HepG2 (cell line): ENCODE measurements at regions not wholly inside any gene's neighbourhood (a gene's known extent, or its start where the extent isn't known, plus 50 kb on each side); places are given as distances from the start of the nearest gene placed in this dataset.

Source experiments
- ATAC-seq: fragments of 200-7000 bp; cut with Tn5 transposase; 3 replicates; pipeline ENCODE4 v1.9.1; 2020; ENCODE audit warnings: mild to moderate bottlenecking, moderate library complexity
- BruUV-seq: library from RNA; stranded (reverse); fragments of 400-500 nt; replicated peaks from 2 replicates; lab custom pipeline; 2021; lab: Mats Ljungman, UMichigan
- CTCF ChIA-PET: fragments of 300-600 bp; formaldehyde crosslinking; extraction: SDS; loops from one replicate; lab custom pipeline; 2021; ENCODE audit warnings: low total read pairs, inconsistent platforms, low intra/inter-chr PET ratio; lab: Yijun Ruan, JAX
- POLR2A ChIA-PET: fragments of 350-600 bp; sonication (Branson Sonifier 250); formaldehyde crosslinking; loops from one replicate; lab custom pipeline; 2020; ENCODE audit warnings: antibody characterized with exemption, inconsistent platforms; lab: Yijun Ruan, JAX
- DNase-seq: peaks from one replicate; pipeline ENCODE4 v3.0.0-alpha.2; 2015; ENCODE audit warnings: low spot score
- FAIRE-seq: peaks from 3 replicates; lab custom pipeline; 2011; peaks lifted over from hg19 to GRCh38; lab: Jason Lieb, UNC
- H2AFZ ChIP-seq: one replicate; pipeline ENCODE4 v1.6.1; 2011; ENCODE audit warnings: low read length, inconsistent platforms
- H3K27ac ChIP-seq: fragments of 300-600 bp; 3 replicates; pipeline ENCODE4 v1.8.0; 2011; ENCODE audit warnings: mixed run types, mild to moderate bottlenecking, mixed read lengths, low read length, inconsistent platforms; ENCODE audit not compliant: insufficient read depth; ENCODE audit errors: extremely low read length
- H3K27me3 ChIP-seq, 2 experiments: fragments of 200-600 bp in 1 of 2; 2 replicates in 1 of 2; 3 replicates in 1 of 2; pipeline versions ENCODE4 v1.6.0 to v1.8.0; 2011; ENCODE audit warnings: low read length in 2 of 2, mild to moderate bottlenecking in 2 of 2, moderate library complexity in 2 of 2, inconsistent platforms in 1 of 2; ENCODE audit not compliant: insufficient read depth in 2 of 2, control insufficient read depth in 1 of 2
- H3K36me3 ChIP-seq, 2 experiments: fragments of 200-600 bp in 1 of 2; replicated peaks in 1 of 2; 2 replicates in 1 of 2; 3 replicates in 1 of 2; pipeline versions ENCODE4 v1.5.1 to v1.8.0; 2011; ENCODE audit warnings: low read length in 2 of 2, inconsistent platforms in 1 of 2; ENCODE audit not compliant: insufficient read depth in 2 of 2, control insufficient read depth in 1 of 2
- H3K4me1 ChIP-seq: 2 replicates; pipeline ENCODE4 v1.5.1; 2012; ENCODE audit warnings: low read length, inconsistent platforms; ENCODE audit not compliant: insufficient read depth
- H3K4me2 ChIP-seq: 2 replicates; pipeline ENCODE4 v1.6.0; 2011; ENCODE audit warnings: low read depth, low read length, inconsistent platforms
- H3K4me3 ChIP-seq, 3 experiments: fragments of 200-600 bp in 1 of 3; sonication (generic), shearing (Covaris generic) in 1 of 3; replicated peaks in 1 of 3; 2 replicates each; pipeline ENCODE4 v1.5.1; 2011 to 2016; ENCODE audit warnings: low read length in 3 of 3, inconsistent platforms in 2 of 3, low read depth in 2 of 3, mild to moderate bottlenecking in 2 of 3, control low read depth in 1 of 3, mixed read lengths in 1 of 3; ENCODE audit not compliant: insufficient read depth in 1 of 3
- H3K79me2 ChIP-seq: one replicate; pipeline ENCODE4 v1.6.1; 2011; ENCODE audit warnings: low read length, inconsistent platforms; ENCODE audit not compliant: insufficient read depth
- H3K9ac ChIP-seq: 2 replicates; pipeline ENCODE4 v1.6.0; 2011; ENCODE audit warnings: mild to moderate bottlenecking, low read depth, low read length, inconsistent platforms; ENCODE audit not compliant: insufficient read depth
- H3K9me3 ChIP-seq: 2 replicates; pipeline ENCODE4 v1.5.1; 2012; ENCODE audit warnings: mild to moderate bottlenecking, low read length
- H4K20me1 ChIP-seq: 2 replicates; pipeline ENCODE4 v1.6.0; 2011; ENCODE audit warnings: inconsistent platforms, mild to moderate bottlenecking, low read length, moderate library complexity; ENCODE audit not compliant: insufficient read depth
- CCDC6 ChIP-seq: sonication (generic); formaldehyde crosslinking; IDR thresholded peaks from 2 replicates; pipeline ENCODE4 v1.8.1; 2022; ENCODE audit warnings: mild to moderate bottlenecking, missing genetic modification reagents, moderate library complexity
- NCOA1 ChIP-seq: sonication (generic); formaldehyde crosslinking; IDR thresholded peaks from 2 replicates; pipeline ENCODE4 v1.9.0; 2021; ENCODE audit warnings: missing genetic modification reagents
- NFKBIZ ChIP-seq: IDR thresholded peaks from 2 replicates; pipeline ENCODE4 v1.6.1; 2018; ENCODE audit warnings: missing genetic modification reagents, missing compliant biosample characterization
- NFYB ChIP-seq: sonication (generic); formaldehyde crosslinking; IDR thresholded peaks from 2 replicates; pipeline ENCODE4 v1.4.0; 2020; ENCODE audit warnings: missing genetic modification reagents
- PPARG ChIP-seq: conservative IDR thresholded peaks from 2 replicates; pipeline ENCODE4 v1.6.1; 2016; ENCODE audit warnings: missing biosample characterization, missing genetic modification reagents
- RBFOX2 ChIP-seq: fragments of 200-400 bp; formaldehyde crosslinking; IDR thresholded peaks from 2 replicates; pipeline ENCODE4 v1.6.1; 2017; ENCODE audit warnings: low read depth, mild to moderate bottlenecking, low read length
- SYNCRIP ChIP-seq: fragments of 200-400 bp; formaldehyde crosslinking; IDR thresholded peaks from 2 replicates; pipeline ENCODE4 v1.6.1; 2018; ENCODE audit warnings: mild to moderate bottlenecking, low read depth, low read length; ENCODE audit not compliant: insufficient read depth
- TBX3 ChIP-seq: fragments of 450-650 bp; IDR thresholded peaks from 2 replicates; pipeline ENCODE4 v1.6.1; 2017; ENCODE audit warnings: antibody characterized with exemption, mild to moderate bottlenecking, inconsistent platforms, borderline replicate concordance
- ZFYVE20 ChIP-seq: sonication (generic); formaldehyde crosslinking; IDR thresholded peaks from 2 replicates; pipeline ENCODE4 v1.8.0; 2023; ENCODE audit warnings: low read depth, mild to moderate bottlenecking, moderate library complexity, missing genetic modification reagents, borderline replicate concordance
- ZNF17 ChIP-seq: sonication (generic); formaldehyde crosslinking; IDR thresholded peaks from 2 replicates; pipeline ENCODE4 v1.5.0; 2020; ENCODE audit warnings: mild to moderate bottlenecking, missing genetic modification reagents
- ZNF329 ChIP-seq: sonication (generic); formaldehyde crosslinking; IDR thresholded peaks from 2 replicates; pipeline ENCODE4 v1.9.0; 2021; ENCODE audit warnings: low read depth, mild to moderate bottlenecking, missing genetic modification reagents
- ZNF552 ChIP-seq: sonication (generic); formaldehyde crosslinking; IDR thresholded peaks from 2 replicates; pipeline ENCODE4 v1.9.0; 2022; ENCODE audit warnings: missing genetic modification reagents, mild to moderate bottlenecking, borderline replicate concordance
- ZSCAN12 ChIP-seq: sonication (generic); formaldehyde crosslinking; IDR thresholded peaks from 2 replicates; pipeline ENCODE4 v1.9.0; 2021; ENCODE audit warnings: mild to moderate bottlenecking, missing genetic modification reagents
- WGBS: methylation state at CpG from one replicate; pipeline ENCODE4 v1.1.6; 2017; ENCODE audit warnings: low lambda C conversion rate; 5-methylcytosine and 5-hydroxymethylcytosine counted together
- in situ Hi-C: cut with HindIII; loops from 2 replicates; pipeline ENCODE4 v1.10.0; 2017; ENCODE audit warnings: low pct_unique_long_range_greater_than_20kb; ENCODE audit not compliant: extremely low pct_ligation_motif_present
- intact Hi-C: fragments of 100-400 bp; cut with micrococcal nuclease; formaldehyde crosslinking; loops from one replicate; pipeline ENCODE4 v1.10.0; 2022; ENCODE audit not compliant: unreplicated experiment
- TF ChIP-seq, protein P1 (sequence below): sonication (generic); formaldehyde crosslinking; IDR thresholded peaks from 2 replicates; pipeline ENCODE4 v1.8.0; 2022; ENCODE audit warnings: missing genetic modification reagents, mild to moderate bottlenecking, moderate library complexity, borderline replicate concordance
- TF ChIP-seq, protein P2 (sequence below): sonication (generic); formaldehyde crosslinking; IDR thresholded peaks from 2 replicates; pipeline ENCODE4 v1.4.0; 2020; ENCODE audit warnings: mild to moderate bottlenecking, low read depth, missing genetic modification reagents

DNA sequence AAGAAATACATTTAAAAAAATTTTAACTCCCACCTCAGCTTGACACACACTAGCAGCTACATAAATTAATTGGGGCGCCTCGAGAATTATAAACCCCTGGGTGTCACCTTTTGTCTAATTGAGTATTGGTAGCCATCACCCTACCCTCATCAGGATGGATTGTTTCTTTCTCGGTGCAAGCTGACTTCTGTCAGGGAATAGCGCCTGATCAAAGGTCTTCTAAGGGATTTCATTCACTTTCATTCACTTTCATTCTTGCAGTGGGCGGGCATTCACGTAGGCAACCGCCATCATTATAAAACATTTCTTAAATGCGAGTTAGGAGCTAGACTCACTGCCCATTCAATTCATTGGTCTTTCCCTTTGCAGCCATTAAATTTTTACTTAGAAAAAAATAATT is 239.2 kb upstream of the SASH1 start:
- intact Hi-C loops = no loop called here
- no peak for FAIRE-seq
- no peak overlapping the region for H2AFZ ChIP-seq
- 42% methylated on average over 8 of the region's 8 CpGs for WGBS
- ChIA-PET CTCF (no interaction called here), POLR2A (no interaction called here)
- H3K4me3 ChIP-seq = no peak overlapping the region
- DNase-seq = no peak
- H3K4me2 ChIP-seq = no peak overlapping the region
- TF ChIP-seq ZNF17 (CRISPR knock-in tag) (no peak), TBX3 (no peak), NCOA1 (CRISPR knock-in tag) (no peak), ZSCAN12 (CRISPR knock-in tag) (no peak), CCDC6 (CRISPR knock-in tag) (no peak), ZNF329 (no peak), ZFYVE20 (CRISPR knock-in tag) (no peak), ZNF552 (CRISPR knock-in tag) (no peak), NFKBIZ (CRISPR knock-in tag) (no peak), PPARG (no peak), NFYB (CRISPR knock-in tag) (no peak), RBFOX2 (no peak), SYNCRIP (no peak)
- TF ChIP-seq, protein P1, sequence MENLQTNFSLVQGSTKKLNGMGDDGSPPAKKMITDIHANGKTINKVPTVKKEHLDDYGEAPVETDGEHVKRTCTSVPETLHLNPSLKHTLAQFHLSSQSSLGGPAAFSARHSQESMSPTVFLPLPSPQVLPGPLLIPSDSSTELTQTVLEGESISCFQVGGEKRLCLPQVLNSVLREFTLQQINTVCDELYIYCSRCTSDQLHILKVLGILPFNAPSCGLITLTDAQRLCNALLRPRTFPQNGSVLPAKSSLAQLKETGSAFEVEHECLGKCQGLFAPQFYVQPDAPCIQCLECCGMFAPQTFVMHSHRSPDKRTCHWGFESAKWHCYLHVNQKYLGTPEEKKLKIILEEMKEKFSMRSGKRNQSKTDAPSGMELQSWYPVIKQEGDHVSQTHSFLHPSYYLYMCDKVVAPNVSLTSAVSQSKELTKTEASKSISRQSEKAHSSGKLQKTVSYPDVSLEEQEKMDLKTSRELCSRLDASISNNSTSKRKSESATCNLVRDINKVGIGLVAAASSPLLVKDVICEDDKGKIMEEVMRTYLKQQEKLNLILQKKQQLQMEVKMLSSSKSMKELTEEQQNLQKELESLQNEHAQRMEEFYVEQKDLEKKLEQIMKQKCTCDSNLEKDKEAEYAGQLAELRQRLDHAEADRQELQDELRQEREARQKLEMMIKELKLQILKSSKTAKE (CRISPR knock-in tag) = no peak
- TF ChIP-seq, protein P2, sequence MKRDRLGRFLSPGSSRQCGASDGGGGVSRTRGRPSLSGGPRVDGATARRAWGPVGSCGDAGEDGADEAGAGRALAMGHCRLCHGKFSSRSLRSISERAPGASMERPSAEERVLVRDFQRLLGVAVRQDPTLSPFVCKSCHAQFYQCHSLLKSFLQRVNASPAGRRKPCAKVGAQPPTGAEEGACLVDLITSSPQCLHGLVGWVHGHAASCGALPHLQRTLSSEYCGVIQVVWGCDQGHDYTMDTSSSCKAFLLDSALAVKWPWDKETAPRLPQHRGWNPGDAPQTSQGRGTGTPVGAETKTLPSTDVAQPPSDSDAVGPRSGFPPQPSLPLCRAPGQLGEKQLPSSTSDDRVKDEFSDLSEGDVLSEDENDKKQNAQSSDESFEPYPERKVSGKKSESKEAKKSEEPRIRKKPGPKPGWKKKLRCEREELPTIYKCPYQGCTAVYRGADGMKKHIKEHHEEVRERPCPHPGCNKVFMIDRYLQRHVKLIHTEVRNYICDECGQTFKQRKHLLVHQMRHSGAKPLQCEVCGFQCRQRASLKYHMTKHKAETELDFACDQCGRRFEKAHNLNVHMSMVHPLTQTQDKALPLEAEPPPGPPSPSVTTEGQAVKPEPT (CRISPR knock-in tag) = no peak
- no peaks in the 10 kb centered on the region for H3K9me3 ChIP-seq
- H3K27ac ChIP-seq = no peak overlapping the region
- no peaks in the 10 kb centered on the region for H3K4me1 ChIP-seq
- no peaks in the 10 kb centered on the region for H4K20me1 ChIP-seq
- H3K79me2 ChIP-seq = no peaks in the 10 kb centered on the region
- ATAC-seq = no peak
- no TSS peak for BruUV-seq
- no peaks in the 10 kb centered on the region for H3K27me3 ChIP-seq
- in situ Hi-C loops = no loop called here
- no peak overlapping the region for H3K9ac ChIP-seq
- no peaks in the 10 kb centered on the region for H3K36me3 ChIP-seq
